ENCODE measurements at regions not wholly inside any gene's neighbourhood (a gene's known extent, or its start where the extent isn't known, plus 50 kb on each side); places are given as distances from the start of the nearest gene placed in this dataset.

- Mint-ChIP-seq H3K27ac (no peak overlapping the region), H3K9me3 (no peaks in the 10 kb centered on the region), H3K27me3 (ENCODE audit: low read depth in 3 of 3) (peaks cover 6 to 8% (median 7%) of the 10 kb centered on the region in 3 donors)
These were observed 136.8 kb upstream of the PKDCC start for GRCh38 chr2:41911033-41911432.

GRCh38 chr2:41912337-41912736 is 135.5 kb upstream of the PKDCC start:
- Mint-ChIP-seq H3K36me3 (peaks cover 0 to 13% (median 0%) of the 10 kb centered on the region in 3 donors), H3K27ac (no peak overlapping the region), H3K4me3 (no peak overlapping the region)

More at GRCh38 chr2:41911033-41911432, 136.8 kb upstream of the PKDCC start:
- H3K36me3 Mint-ChIP-seq = peaks cover 0 to 13% (median 1%) of the 10 kb centered on the region in 3 donors
- no peak overlapping the region for H3K4me3 Mint-ChIP-seq
- H3K4me1 Mint-ChIP-seq = peaks cover 5 to 20% of the 10 kb centered on the region in 2 donors
- DNase-seq = no peak

GRCh38 chr2:41912776-41913175 is 135.0 kb upstream of the PKDCC start:
- peaks cover 8 to 11% (median 9%) of the 10 kb centered on the region in 3 donors for H3K27me3 Mint-ChIP-seq (ENCODE audit: low read depth in 3 of 3)

More at GRCh38 chr2:41912337-41912736, 135.5 kb upstream of the PKDCC start:
- no peak for DNase-seq
- peaks cover 8 to 9% (median 9%) of the 10 kb centered on the region in 3 donors for H3K27me3 Mint-ChIP-seq (ENCODE audit: low read depth in 3 of 3)
- H3K9me3 Mint-ChIP-seq = no peaks in the 10 kb centered on the region
- peaks cover 5 to 20% of the 10 kb centered on the region in 2 donors for H3K4me1 Mint-ChIP-seq

GRCh38 chr2:41913311-41913710 is 134.5 kb upstream of the PKDCC start:
- Mint-ChIP-seq H3K27ac (no peak overlapping the region), H3K9me3 (no peaks in the 10 kb centered on the region), H3K36me3 (peaks cover 0 to 13% (median 0%) of the 10 kb centered on the region in 3 donors), H3K4me3 (no peak overlapping the region), H3K4me1 (peaks cover 5 to 20% of the 10 kb centered on the region in 2 donors), H3K27me3 (ENCODE audit: low read depth in 3 of 3) (peaks cover 8 to 11% (median 9%) of the 10 kb centered on the region in 3 donors)
- no peak for DNase-seq

More at GRCh38 chr2:41912776-41913175, 135.0 kb upstream of the PKDCC start:
- Mint-ChIP-seq H3K27ac (no peak overlapping the region), H3K4me1 (peaks cover 5 to 20% of the 10 kb centered on the region in 2 donors), H3K36me3 (peaks cover 0 to 13% (median 0%) of the 10 kb centered on the region in 3 donors), H3K9me3 (no peaks in the 10 kb centered on the region), H3K4me3 (no peak overlapping the region)
- no peak for DNase-seq

- Mint-ChIP-seq H3K9me3 (no peaks in the 10 kb centered on the region), H3K36me3 (peaks cover 0 to 13% (median 0%) of the 10 kb centered on the region in 3 donors), H3K27me3 (ENCODE audit: low read depth in 3 of 3) (peaks cover 6 to 10% (median 8%) of the 10 kb centered on the region in 3 donors), H3K4me3 (no peak overlapping the region), H3K27ac (no peak overlapping the region), H3K4me1 (peaks cover 5 to 20% of the 10 kb centered on the region in 2 donors)
- no peak for DNase-seq
These were observed 133.8 kb upstream of the PKDCC start for GRCh38 chr2:41913921-41914609.

- Mint-ChIP-seq H3K27me3 (ENCODE audit: low read depth in 3 of 3) (peaks cover 6 to 10% (median 8%) of the 10 kb centered on the region in 3 donors), H3K9me3 (no peaks in the 10 kb centered on the region), H3K36me3 (peaks cover 0 to 13% (median 0%) of the 10 kb centered on the region in 3 donors), H3K27ac (no peak overlapping the region), H3K4me3 (no peak overlapping the region), H3K4me1 (peaks cover under 1 to 15% of the 10 kb centered on the region in 2 donors)
- DNase-seq = no peak
These were observed 132.9 kb upstream of the PKDCC start for GRCh38 chr2:41914936-41915335.

- peaks cover 0 to 2% of the 10 kb centered on the region in 2 donors for H3K4me1 Mint-ChIP-seq
- H3K27me3 Mint-ChIP-seq (ENCODE audit: low read depth in 3 of 3) = peaks cover 8% of the 10 kb centered on the region in 3 donors
- DNase-seq = no peak
- H3K36me3 Mint-ChIP-seq = peaks cover 0 to 13% (median 0%) of the 10 kb centered on the region in 3 donors
- H3K27ac Mint-ChIP-seq = no peak overlapping the region
- no peak overlapping the region for H3K4me3 Mint-ChIP-seq
- no peaks in the 10 kb centered on the region for H3K9me3 Mint-ChIP-seq
These were observed 131.6 kb upstream of the PKDCC start for GRCh38 chr2:41916177-41916576.

GRCh38 chr2:41917587-41917986 is 130.2 kb upstream of the PKDCC start:
- Mint-ChIP-seq H3K9me3 (no peaks in the 10 kb centered on the region), H3K36me3 (peaks cover 0 to 11% (median 0%) of the 10 kb centered on the region in 3 donors), H3K4me1 (no peaks in the 10 kb centered on the region), H3K27ac (no peak overlapping the region), H3K4me3 (no peak overlapping the region), H3K27me3 (ENCODE audit: low read depth in 3 of 3) (peaks cover 6 to 8% (median 8%) of the 10 kb centered on the region in 3 donors)
- DNase-seq = no peak

GRCh38 chr2:41919135-41919534 is 128.7 kb upstream of the PKDCC start:
- Mint-ChIP-seq H3K4me3 (no peak overlapping the region), H3K9me3 (no peaks in the 10 kb centered on the region), H3K27me3 (ENCODE audit: low read depth in 3 of 3) (peaks cover 6 to 8% (median 7%) of the 10 kb centered on the region in 3 donors), H3K27ac (no peak overlapping the region), H3K36me3 (peaks cover 0 to 5% (median 0%) of the 10 kb centered on the region in 3 donors), H3K4me1 (no peaks in the 10 kb centered on the region)
- no peak for DNase-seq

- Mint-ChIP-seq H3K27ac (no peak overlapping the region), H3K36me3 (no peaks in the 10 kb centered on the region), H3K4me1 (no peaks in the 10 kb centered on the region), H3K9me3 (peaks cover 0 to under 1% (median 0%) of the 10 kb centered on the region in 6 donors), H3K27me3 (ENCODE audit: low read depth in 3 of 3) (peaks cover 2 to 6% (median 4%) of the 10 kb centered on the region in 3 donors), H3K4me3 (no peak overlapping the region)
- no peak for DNase-seq
These were observed 127.6 kb upstream of the PKDCC start for GRCh38 chr2:41920181-41920580.

GRCh38 chr2:41920812-41921211 is 127.0 kb upstream of the PKDCC start:
- no peak overlapping the region for H3K27ac Mint-ChIP-seq
- no peak for DNase-seq
- H3K4me1 Mint-ChIP-seq = no peaks in the 10 kb centered on the region
- H3K9me3 Mint-ChIP-seq = peaks cover 0 to 5% (median 0%) of the 10 kb centered on the region in 6 donors
- no peak overlapping the region for H3K4me3 Mint-ChIP-seq
- peaks cover 2 to 6% (median 4%) of the 10 kb centered on the region in 3 donors for H3K27me3 Mint-ChIP-seq (ENCODE audit: low read depth in 3 of 3)
- H3K36me3 Mint-ChIP-seq = no peaks in the 10 kb centered on the region

GRCh38 chr2:41922177-41922576 is 125.6 kb upstream of the PKDCC start:
- H3K27me3 Mint-ChIP-seq (ENCODE audit: low read depth in 3 of 3) = peaks cover 0 to 2% (median 2%) of the 10 kb centered on the region in 3 donors
- no peak for DNase-seq
- no peaks in the 10 kb centered on the region for H3K36me3 Mint-ChIP-seq
- no peak overlapping the region for H3K27ac Mint-ChIP-seq
- H3K4me1 Mint-ChIP-seq = no peaks in the 10 kb centered on the region
- H3K9me3 Mint-ChIP-seq = peaks cover 0 to 5% (median 0%) of the 10 kb centered on the region in 6 donors
- no peak overlapping the region for H3K4me3 Mint-ChIP-seq

GRCh38 chr2:41923156-41923786 is 124.5 kb upstream of the PKDCC start:
- H3K9me3 Mint-ChIP-seq = peaks cover 0 to 5% (median 0%) of the 10 kb centered on the region in 6 donors
- H3K4me3 Mint-ChIP-seq = no peak overlapping the region
- DNase-seq = no peak
- no peaks in the 10 kb centered on the region for H3K4me1 Mint-ChIP-seq
- peaks cover 0 to 2% (median 0%) of the 10 kb centered on the region in 3 donors for H3K27me3 Mint-ChIP-seq (ENCODE audit: low read depth in 3 of 3)
- no peaks in the 10 kb centered on the region for H3K36me3 Mint-ChIP-seq
- H3K27ac Mint-ChIP-seq = no peak overlapping the region

- Mint-ChIP-seq H3K27ac (no peak overlapping the region), H3K27me3 (ENCODE audit: low read depth in 3 of 3) (peaks cover 0 to 2% (median 0%) of the 10 kb centered on the region in 3 donors), H3K36me3 (no peaks in the 10 kb centered on the region), H3K9me3 (peaks cover 0 to 5% (median 0%) of the 10 kb centered on the region in 6 donors), H3K4me1 (no peaks in the 10 kb centered on the region), H3K4me3 (no peak overlapping the region)
- DNase-seq = no peak
These were observed 123.8 kb upstream of the PKDCC start for GRCh38 chr2:41924024-41924423.

All from immature natural killer cell (primary cell).